HG03520 (cell line): ENCODE measurements at regions not wholly inside any gene's neighbourhood (a gene's known extent, or its start where the extent isn't known, plus 50 kb on each side); places are given as distances from the start of the nearest gene placed in this dataset.
A peak's percentile ranks its signal among the peaks of the same experiment; 100 is the strongest.
"Not testable (repeated sequence)": the region's sequence is repeated elsewhere in the genome, so short reads cannot be mapped to it uniquely, and the experiment has no call there.

Experiments
- ATAC-seq: cut with Tn5 transposase; IDR thresholded peaks from one replicate; pipeline ENCODE4 v1.9.1; 2021; ENCODE audit warnings: mild to moderate bottlenecking, moderate library complexity; ENCODE audit not compliant: unreplicated experiment

- ATAC-seq, result no peak
These were observed 73.0 kb downstream of the DIO3 start for GRCh38 chr14:101634202-101634849.

DNA sequence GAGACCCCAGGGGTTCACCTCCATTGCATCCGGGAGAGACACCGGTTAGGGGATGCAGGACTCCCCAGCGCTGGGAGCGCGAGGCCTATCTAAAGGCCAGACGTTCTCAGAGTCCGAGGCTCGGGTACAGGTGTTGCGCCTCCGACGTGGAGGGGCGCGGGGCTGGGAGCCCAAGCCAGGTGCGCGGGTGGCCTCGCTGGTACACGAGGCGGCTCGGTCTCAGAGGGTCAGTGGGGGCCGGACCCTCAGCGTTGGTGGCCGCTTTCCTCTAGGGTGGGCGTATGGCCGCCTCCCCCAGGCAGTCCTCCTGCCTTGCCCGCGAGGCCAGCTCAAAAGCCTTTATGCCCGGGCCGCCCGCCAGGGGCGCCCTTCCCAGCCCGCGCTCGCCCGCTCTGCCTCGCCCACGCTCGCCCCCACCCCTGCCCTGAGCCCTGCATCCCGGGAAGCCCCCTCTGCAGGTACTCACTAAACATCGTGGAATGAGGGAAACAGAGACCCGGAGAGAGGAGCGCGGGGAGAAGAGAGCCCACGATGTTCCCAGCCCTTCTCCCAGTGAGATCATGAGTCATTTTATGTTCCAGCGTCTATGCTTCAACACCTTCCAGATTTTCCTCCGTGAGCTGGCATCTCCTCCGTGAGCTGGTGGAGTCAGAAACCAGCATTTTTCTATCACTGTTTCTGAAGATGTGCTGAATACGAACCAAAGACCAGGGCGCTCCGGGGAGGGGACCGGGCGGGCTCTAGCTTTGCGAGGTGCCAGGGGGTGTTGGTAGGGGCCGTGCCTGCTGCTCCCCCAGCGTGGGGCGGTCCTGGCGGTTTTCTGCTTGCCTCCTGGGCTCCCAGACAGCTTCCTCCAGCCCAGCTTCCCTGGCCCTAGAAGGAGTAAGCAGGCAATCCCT lies 73.8 kb downstream of the DIO3 start:
- no peak for ATAC-seq

GRCh38 chr14:101635749-101636560 lies 74.7 kb downstream of the DIO3 start:
- peak; percentile 83 for ATAC-seq

DNA sequence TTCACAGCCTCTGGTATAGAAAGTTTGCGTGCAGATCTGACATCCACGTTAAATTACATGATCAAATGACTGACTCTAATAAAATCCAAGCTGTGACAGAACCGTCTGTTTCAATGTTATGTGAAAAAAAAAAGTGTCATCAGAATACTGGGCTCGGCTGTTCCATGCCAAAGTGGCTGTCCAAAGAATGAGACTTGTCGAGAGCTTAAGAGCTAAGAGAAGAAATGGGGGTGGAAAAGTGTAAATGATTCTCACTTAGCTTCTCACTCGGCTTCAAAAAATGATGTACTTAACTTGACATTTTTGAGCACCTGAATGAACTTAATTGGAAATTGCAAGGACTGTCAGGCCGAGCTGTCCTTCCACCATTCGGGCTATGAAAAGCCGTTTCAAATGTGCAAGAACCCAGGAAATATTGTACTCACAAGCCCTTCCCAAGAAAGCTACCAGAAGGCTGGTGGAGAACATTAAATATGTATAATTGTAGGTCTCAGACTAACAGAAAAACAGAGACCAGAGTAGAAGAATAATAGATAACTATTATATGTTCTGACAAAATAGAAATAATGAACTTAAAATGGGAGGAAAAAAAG lies 78.0 kb downstream of the DIO3 start:
- no peak for ATAC-seq

GRCh38 chr14:101643651-101644050 lies 82.4 kb downstream of the DIO3 start:
- ATAC-seq, result no peak

DNA sequence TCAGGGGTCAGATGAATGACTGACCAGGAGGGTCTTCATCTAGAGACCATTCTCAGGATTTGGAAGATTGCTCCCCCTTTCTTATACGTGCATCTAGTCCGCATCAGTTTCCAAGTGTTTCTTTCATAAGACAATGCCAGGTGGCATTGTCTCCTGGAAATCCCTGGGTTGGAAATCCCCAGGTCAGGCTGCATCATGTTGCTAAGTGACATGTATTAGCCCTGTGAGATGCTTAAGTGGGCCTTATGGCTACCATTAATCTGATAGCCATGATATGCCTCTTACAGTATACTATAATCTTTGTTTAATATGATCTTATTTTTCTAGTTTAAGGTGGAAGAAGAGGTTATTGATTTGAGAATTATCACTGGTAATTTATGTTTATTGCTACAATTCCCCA lies 92.8 kb downstream of the DIO3 start:
- ATAC-seq, result no peak

GRCh38 chr14:101657372-101657771 lies 96.1 kb downstream of the DIO3 start:
- ATAC-seq, result no peak

GRCh38 chr14:101665478-101666078 lies 95.9 kb upstream of the PPP2R5C start:
- no peak for ATAC-seq

DNA sequence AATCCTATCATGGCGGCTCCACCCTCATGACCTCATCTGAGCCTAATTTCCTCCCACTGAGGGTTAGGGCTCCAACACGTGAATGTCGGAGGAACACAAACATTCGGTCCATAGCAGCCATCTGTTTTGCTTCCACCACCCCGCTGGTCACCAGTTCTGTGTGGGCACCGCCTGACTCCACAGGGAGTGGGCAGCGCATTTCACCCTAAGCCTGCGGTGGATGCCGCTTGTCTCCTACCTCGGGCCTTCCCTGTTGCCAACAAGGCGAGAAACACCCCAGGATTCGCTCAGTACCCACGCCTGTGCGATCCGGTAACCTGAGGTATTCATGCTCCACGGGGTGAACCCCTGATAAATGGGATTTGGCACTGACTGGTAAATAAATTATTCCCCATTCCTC lies 95.2 kb upstream of the PPP2R5C start:
- no peak for ATAC-seq

DNA sequence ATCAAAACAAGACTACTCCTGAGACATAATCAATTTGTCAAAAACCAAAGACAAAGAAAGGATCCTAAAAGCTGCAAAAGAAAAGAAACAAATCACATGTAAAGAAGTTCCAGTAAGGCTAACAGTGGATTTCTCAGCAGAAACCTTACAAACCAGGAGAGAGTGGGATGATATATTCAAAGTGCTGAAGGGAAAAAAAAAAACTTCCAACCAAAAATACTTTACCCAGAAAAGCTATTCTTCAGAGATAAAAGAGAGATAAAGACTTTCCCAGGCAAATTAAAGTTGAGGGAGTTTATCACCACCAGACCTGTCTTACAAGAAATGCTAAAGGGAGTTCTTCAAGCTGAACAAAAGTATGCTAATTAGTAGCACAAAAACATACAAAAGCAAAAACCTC lies 91.9 kb upstream of the PPP2R5C start:
- ATAC-seq, result no peak

GRCh38 chr14:101673873-101674272 lies 87.6 kb upstream of the PPP2R5C start:
- ATAC-seq, result no peak

- not testable (repeated sequence) for ATAC-seq
These were observed 85.7 kb upstream of the PPP2R5C start for GRCh38 chr14:101675835-101676234.

GRCh38 chr14:101677912-101678327 lies 83.6 kb upstream of the PPP2R5C start:
- not testable (repeated sequence) for ATAC-seq

GRCh38 chr14:101681795-101682194 lies 79.7 kb upstream of the PPP2R5C start:
- ATAC-seq, result no peak

- ATAC-seq, result no peak
These were observed 78.1 kb upstream of the PPP2R5C start for GRCh38 chr14:101683365-101683764.

- no peak for ATAC-seq
These were observed 73.6 kb upstream of the PPP2R5C start for GRCh38 chr14:101687756-101688546.

DNA sequence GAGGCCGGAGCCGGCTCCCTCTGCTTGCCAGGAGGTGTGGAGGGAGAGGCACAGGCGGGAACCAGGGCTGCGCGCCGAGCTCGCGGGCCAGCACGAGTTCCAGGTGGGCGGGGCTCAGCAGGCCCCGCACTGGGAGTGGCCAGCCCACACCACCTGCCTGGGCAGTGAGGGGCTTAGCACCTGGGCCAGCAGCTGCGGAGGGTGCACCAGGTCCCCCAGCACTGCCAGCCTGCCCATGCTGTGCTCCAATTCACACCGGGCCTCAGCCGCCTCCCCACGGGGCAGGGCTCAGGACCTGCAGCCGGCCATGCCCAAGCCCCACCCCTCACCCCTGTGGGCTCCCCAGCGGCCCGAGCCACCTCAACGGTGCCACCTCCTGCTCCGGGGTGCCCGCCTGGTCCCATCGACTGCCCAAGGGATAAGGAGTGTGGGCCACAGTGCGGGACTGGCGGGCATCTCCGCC lies 72.4 kb upstream of the PPP2R5C start:
- no peak for ATAC-seq

DNA sequence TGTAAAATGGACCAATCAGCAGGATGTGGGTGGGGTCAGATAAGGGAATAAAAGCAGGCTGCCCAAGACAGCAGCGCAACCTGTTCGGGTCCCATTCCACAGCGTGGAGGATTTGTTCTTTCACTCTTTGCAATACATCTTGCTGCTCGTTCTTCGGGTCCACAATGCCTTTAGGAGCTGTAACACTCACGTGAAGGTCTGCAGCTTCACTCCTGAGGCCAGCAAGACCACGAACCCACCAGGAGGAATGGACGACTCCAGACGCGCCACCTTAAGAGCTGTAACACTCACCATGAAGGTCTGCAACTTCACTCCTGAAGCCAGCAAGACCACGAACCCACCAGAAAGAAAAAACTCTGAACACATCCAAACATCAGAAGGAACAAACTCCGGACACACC lies 71.5 kb upstream of the PPP2R5C start:
- not testable (repeated sequence) for ATAC-seq

GRCh38 chr14:101695659-101696058 lies 65.8 kb upstream of the PPP2R5C start:
- ATAC-seq, result no peak

GRCh38 chr14:101704140-101704539 lies 57.4 kb upstream of the PPP2R5C start:
- no peak for ATAC-seq
